ENCODE measurements at regions not wholly inside any gene's neighbourhood (a gene's known extent, or its start where the extent isn't known, plus 50 kb on each side); places are given as distances from the start of the nearest gene placed in this dataset.

DNA sequence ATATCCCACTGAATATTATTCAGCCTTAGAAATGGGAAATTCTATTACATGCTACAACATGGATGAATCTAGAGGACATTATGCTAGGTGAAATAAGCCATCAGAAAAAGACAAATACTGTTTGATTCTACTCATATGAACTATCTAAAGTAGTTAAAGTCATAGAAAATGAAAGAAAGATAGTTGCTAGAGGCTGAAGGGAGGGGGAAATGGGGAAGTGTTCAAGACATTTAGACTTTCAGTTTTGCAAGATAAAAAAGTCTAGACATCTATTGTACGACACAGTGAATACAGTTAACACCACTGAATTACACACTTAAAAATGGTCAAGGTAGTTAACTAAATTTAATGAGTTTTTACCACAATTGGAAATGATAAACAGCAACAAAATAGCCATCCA lies 835.9 kb upstream of the CHAC2 start:
- H4K20me1 ChIP-seq (ENCODE audit: control insufficient read depth, insufficient read depth, low read depth, low read length): no peaks in the 10 kb centered on the region
- H3K4me1 ChIP-seq (ENCODE audit: control insufficient read depth, low read length): no peaks in the 10 kb centered on the region
- H3K27ac ChIP-seq (ENCODE audit: low read depth, low read length): no peak overlapping the region
- H3K27me3 ChIP-seq (ENCODE audit: control insufficient read depth, low read length): no peaks in the 10 kb centered on the region
- no peaks in the 10 kb centered on the region for H3K9me2 ChIP-seq (replicated peaks; ENCODE audit: control insufficient read depth, low read length)
- H3K79me2 ChIP-seq (ENCODE audit: control insufficient read depth, low read length): no peaks in the 10 kb centered on the region
- no peaks in the 10 kb centered on the region for H3F3A ChIP-seq (ENCODE audit: control insufficient read depth, insufficient read depth)
- H3K36me3 ChIP-seq (ENCODE audit: control insufficient read depth, low read length): no peaks in the 10 kb centered on the region
- H3K4me3 ChIP-seq (ENCODE audit: low read length): no peak overlapping the region
- H3K9me3 ChIP-seq (ENCODE audit: control insufficient read depth, insufficient read depth, low read length): no peaks in the 10 kb centered on the region
- TF ChIP-seq, protein P1, sequence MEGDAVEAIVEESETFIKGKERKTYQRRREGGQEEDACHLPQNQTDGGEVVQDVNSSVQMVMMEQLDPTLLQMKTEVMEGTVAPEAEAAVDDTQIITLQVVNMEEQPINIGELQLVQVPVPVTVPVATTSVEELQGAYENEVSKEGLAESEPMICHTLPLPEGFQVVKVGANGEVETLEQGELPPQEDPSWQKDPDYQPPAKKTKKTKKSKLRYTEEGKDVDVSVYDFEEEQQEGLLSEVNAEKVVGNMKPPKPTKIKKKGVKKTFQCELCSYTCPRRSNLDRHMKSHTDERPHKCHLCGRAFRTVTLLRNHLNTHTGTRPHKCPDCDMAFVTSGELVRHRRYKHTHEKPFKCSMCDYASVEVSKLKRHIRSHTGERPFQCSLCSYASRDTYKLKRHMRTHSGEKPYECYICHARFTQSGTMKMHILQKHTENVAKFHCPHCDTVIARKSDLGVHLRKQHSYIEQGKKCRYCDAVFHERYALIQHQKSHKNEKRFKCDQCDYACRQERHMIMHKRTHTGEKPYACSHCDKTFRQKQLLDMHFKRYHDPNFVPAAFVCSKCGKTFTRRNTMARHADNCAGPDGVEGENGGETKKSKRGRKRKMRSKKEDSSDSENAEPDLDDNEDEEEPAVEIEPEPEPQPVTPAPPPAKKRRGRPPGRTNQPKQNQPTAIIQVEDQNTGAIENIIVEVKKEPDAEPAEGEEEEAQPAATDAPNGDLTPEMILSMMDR (IDR thresholded peaks at IDR 0.05; ENCODE audit: low read depth, low read length, poor library complexity, severe bottlenecking): no peak
- no peak for TF ChIP-seq EZH2phosphoT487 (IDR thresholded peaks at IDR 0.05; ENCODE audit: borderline replicate concordance, low read length)
- no peak overlapping the region for H3K4me2 ChIP-seq (ENCODE audit: low read length)

DNA sequence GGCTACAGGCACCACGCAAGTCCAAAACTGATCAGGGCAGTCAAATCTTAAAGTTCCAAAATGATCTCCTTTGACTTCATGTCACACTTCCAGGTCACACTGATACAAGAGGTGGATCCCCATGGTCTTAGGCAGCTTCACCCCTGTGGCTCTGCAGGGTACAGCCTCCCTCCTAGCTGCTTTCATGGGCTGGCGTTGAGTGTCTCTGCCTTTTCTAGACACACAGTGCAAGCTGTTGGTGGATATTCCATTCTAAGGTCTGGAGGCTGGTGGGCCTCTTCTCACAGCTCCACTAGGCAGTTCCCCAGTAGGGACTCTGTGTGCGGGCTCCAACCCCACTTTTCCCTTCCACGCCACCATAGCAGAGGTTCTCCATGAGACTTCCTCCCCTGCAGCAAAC lies 838.2 kb upstream of the CHAC2 start:
- Histone ChIP-seq H3K36me3 (ENCODE audit: control insufficient read depth, low read length) (no peaks in the 10 kb centered on the region), H3K27ac (ENCODE audit: low read depth, low read length) (no peak overlapping the region), H3K9me2 (replicated peaks; ENCODE audit: control insufficient read depth, low read length) (no peaks in the 10 kb centered on the region), H4K20me1 (ENCODE audit: control insufficient read depth, insufficient read depth, low read depth, low read length) (no peaks in the 10 kb centered on the region), H3K4me1 (ENCODE audit: control insufficient read depth, low read length) (no peaks in the 10 kb centered on the region), H3K4me3 (ENCODE audit: low read length) (no peak overlapping the region), H3K4me2 (ENCODE audit: low read length) (no peak overlapping the region), H3F3A (ENCODE audit: control insufficient read depth, insufficient read depth) (no peaks in the 10 kb centered on the region), H3K27me3 (ENCODE audit: control insufficient read depth, low read length) (no peaks in the 10 kb centered on the region), H3K79me2 (ENCODE audit: control insufficient read depth, low read length) (no peaks in the 10 kb centered on the region), H3K9me3 (ENCODE audit: control insufficient read depth, insufficient read depth, low read length) (no peaks in the 10 kb centered on the region)
- TF ChIP-seq, protein P1 (IDR thresholded peaks at IDR 0.05; ENCODE audit: low read depth, low read length, poor library complexity, severe bottlenecking): no peak

DNA sequence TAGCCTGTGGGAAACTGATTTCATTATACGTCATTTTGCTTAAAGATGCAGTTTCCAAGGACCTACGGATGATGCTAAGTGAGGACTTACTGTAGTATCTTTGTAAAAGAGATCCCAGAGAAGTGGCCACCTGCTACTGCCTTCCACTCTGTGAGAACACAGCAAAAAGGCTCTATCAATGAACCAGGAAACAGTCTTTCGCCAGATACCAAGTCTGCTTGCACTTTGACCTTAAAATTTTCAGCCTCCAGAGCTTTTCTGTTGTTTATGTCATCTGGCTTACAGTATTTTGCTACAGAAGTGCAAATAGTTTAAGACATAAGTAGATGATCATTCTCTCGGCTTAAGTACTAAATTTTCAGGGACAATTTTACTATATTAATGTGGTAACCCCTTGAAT lies 847.9 kb upstream of the CHAC2 start:
- Histone ChIP-seq H3K27ac (ENCODE audit: low read depth, low read length) (no peak overlapping the region), H3K4me1 (ENCODE audit: control insufficient read depth, low read length) (no peaks in the 10 kb centered on the region), H4K20me1 (ENCODE audit: control insufficient read depth, insufficient read depth, low read depth, low read length) (no peaks in the 10 kb centered on the region), H3F3A (ENCODE audit: control insufficient read depth, insufficient read depth) (no peaks in the 10 kb centered on the region), H3K9me2 (replicated peaks; ENCODE audit: control insufficient read depth, low read length) (no peaks in the 10 kb centered on the region), H3K4me2 (ENCODE audit: low read length) (no peak overlapping the region), H3K27me3 (ENCODE audit: control insufficient read depth, low read length) (no peaks in the 10 kb centered on the region), H3K79me2 (ENCODE audit: control insufficient read depth, low read length) (no peaks in the 10 kb centered on the region), H3K9me3 (ENCODE audit: control insufficient read depth, insufficient read depth, low read length) (no peaks in the 10 kb centered on the region), H3K4me3 (ENCODE audit: low read length) (no peak overlapping the region), H3K36me3 (ENCODE audit: control insufficient read depth, low read length) (no peaks in the 10 kb centered on the region)
- no peak for TF ChIP-seq EZH2phosphoT487 (IDR thresholded peaks at IDR 0.05; ENCODE audit: borderline replicate concordance, low read length)
- TF ChIP-seq, protein P1 (IDR thresholded peaks at IDR 0.05; ENCODE audit: low read depth, low read length, poor library complexity, severe bottlenecking): no peak

DNA sequence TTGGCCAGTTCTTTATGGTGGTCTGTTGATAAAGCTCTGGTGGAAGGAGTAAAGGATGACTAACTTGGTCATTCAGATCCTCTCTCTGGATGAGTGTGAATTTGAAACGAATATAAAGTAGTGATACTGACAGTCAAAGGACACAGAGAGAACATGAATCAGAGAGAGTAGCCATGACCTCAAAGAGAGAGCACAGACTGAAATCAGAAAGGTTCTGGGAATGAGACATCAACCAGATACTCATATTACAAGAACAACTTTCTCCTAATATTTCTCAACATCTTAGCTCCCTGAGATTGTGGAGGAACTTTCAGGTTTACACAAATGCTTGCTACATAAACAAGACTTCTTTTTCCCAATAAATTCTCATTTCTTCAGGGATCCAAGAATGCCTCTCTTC lies 849.1 kb upstream of the CHAC2 start:
- TF ChIP-seq EZH2phosphoT487 (IDR thresholded peaks at IDR 0.05; ENCODE audit: borderline replicate concordance, low read length): no peak
- TF ChIP-seq, protein P1 (IDR thresholded peaks at IDR 0.05; ENCODE audit: low read depth, low read length, poor library complexity, severe bottlenecking): no peak
- Histone ChIP-seq H3K4me3 (ENCODE audit: low read length) (no peak overlapping the region), H3K27me3 (ENCODE audit: control insufficient read depth, low read length) (no peaks in the 10 kb centered on the region), H3K4me1 (ENCODE audit: control insufficient read depth, low read length) (no peaks in the 10 kb centered on the region), H3F3A (ENCODE audit: control insufficient read depth, insufficient read depth) (no peaks in the 10 kb centered on the region), H3K27ac (ENCODE audit: low read depth, low read length) (no peak overlapping the region), H3K4me2 (ENCODE audit: low read length) (no peak overlapping the region), H3K9me2 (replicated peaks; ENCODE audit: control insufficient read depth, low read length) (no peaks in the 10 kb centered on the region), H4K20me1 (ENCODE audit: control insufficient read depth, insufficient read depth, low read depth, low read length) (no peaks in the 10 kb centered on the region), H3K9me3 (ENCODE audit: control insufficient read depth, insufficient read depth, low read length) (no peaks in the 10 kb centered on the region), H3K79me2 (ENCODE audit: control insufficient read depth, low read length) (no peaks in the 10 kb centered on the region), H3K36me3 (ENCODE audit: control insufficient read depth, low read length) (no peaks in the 10 kb centered on the region)

Data from DOHH2 (cell line).